ENCODE measurements at regions not wholly inside any gene's neighbourhood (a gene's known extent, or its start where the extent isn't known, plus 50 kb on each side); places are given as distances from the start of the nearest gene placed in this dataset.

GRCh38 chr2:7809640-7810039 is 872.2 kb upstream of the ID2 start:
- H3K27me3 ChIP-seq (ENCODE audit: control insufficient read depth in 2 of 2, insufficient read depth in 1 of 2, low read length in 1 of 2) = no peaks in the 10 kb centered on the region
- no peaks in the 10 kb centered on the region for H3K9me3 ChIP-seq (ENCODE audit: control insufficient read depth in 2 of 2, insufficient read depth in 1 of 2, low read length in 1 of 2)
- WGBS = 94% methylated on average over 3 of the region's 3 CpGs
- H3K36me3 ChIP-seq (ENCODE audit: control insufficient read depth in 2 of 2, insufficient read depth in 2 of 2, low read length in 1 of 2) = no peaks in the 10 kb centered on the region
- H3K27ac ChIP-seq (ENCODE audit: low read depth in 1 of 2, low read length in 1 of 2) = no peak overlapping the region
- DNase-seq (ENCODE audit: low read depth in 6 of 9, low spot score in 9 of 9) = no peak
- H3K4me3 ChIP-seq (ENCODE audit: low read length in 2 of 2) = no peak overlapping the region
- H3K4me1 ChIP-seq (ENCODE audit: control insufficient read depth in 2 of 2, insufficient read depth in 2 of 2, low read length in 2 of 2) = no peaks in the 10 kb centered on the region

GRCh38 chr2:7811073-7811472 is 870.8 kb upstream of the ID2 start:
- Histone ChIP-seq H3K4me1 (ENCODE audit: control insufficient read depth in 2 of 2, insufficient read depth in 2 of 2, low read length in 2 of 2) (no peaks in the 10 kb centered on the region), H3K36me3 (ENCODE audit: control insufficient read depth in 2 of 2, insufficient read depth in 2 of 2, low read length in 1 of 2) (no peaks in the 10 kb centered on the region), H3K9me3 (ENCODE audit: control insufficient read depth in 2 of 2, insufficient read depth in 1 of 2, low read length in 1 of 2) (no peaks in the 10 kb centered on the region), H3K4me3 (ENCODE audit: low read length in 2 of 2) (no peak overlapping the region), H3K27ac (ENCODE audit: low read depth in 1 of 2, low read length in 1 of 2) (no peak overlapping the region), H3K27me3 (ENCODE audit: control insufficient read depth in 2 of 2, insufficient read depth in 1 of 2, low read length in 1 of 2) (no peaks in the 10 kb centered on the region)
- WGBS = 97% methylated on average over 3 of the region's 3 CpGs
- DNase-seq (ENCODE audit: low read depth in 6 of 9, low spot score in 9 of 9) = no peak

GRCh38 chr2:7812231-7812995 is 869.4 kb upstream of the ID2 start:
- no peaks in the 10 kb centered on the region for H3K27me3 ChIP-seq (ENCODE audit: control insufficient read depth in 2 of 2, insufficient read depth in 1 of 2, low read length in 1 of 2)
- DNase-seq (ENCODE audit: low read depth in 6 of 9, low spot score in 9 of 9) = no peak
- H3K9me3 ChIP-seq (ENCODE audit: control insufficient read depth in 2 of 2, insufficient read depth in 1 of 2, low read length in 1 of 2) = no peaks in the 10 kb centered on the region
- H3K4me3 ChIP-seq (ENCODE audit: low read length in 2 of 2) = no peak overlapping the region
- no peaks in the 10 kb centered on the region for H3K36me3 ChIP-seq (ENCODE audit: control insufficient read depth in 2 of 2, insufficient read depth in 2 of 2, low read length in 1 of 2)
- H3K27ac ChIP-seq (ENCODE audit: low read depth in 1 of 2, low read length in 1 of 2) = no peak overlapping the region
- 98% methylated on average over 2 of the region's 2 CpGs for WGBS
- H3K4me1 ChIP-seq (ENCODE audit: control insufficient read depth in 2 of 2, insufficient read depth in 2 of 2, low read length in 2 of 2) = no peaks in the 10 kb centered on the region

- H3K4me1 ChIP-seq (ENCODE audit: control insufficient read depth in 2 of 2, insufficient read depth in 2 of 2, low read length in 2 of 2) = no peaks in the 10 kb centered on the region
- no peak for DNase-seq (ENCODE audit: low read depth in 6 of 9, low spot score in 9 of 9)
- H3K27ac ChIP-seq (ENCODE audit: low read depth in 1 of 2, low read length in 1 of 2) = no peak overlapping the region
- no peaks in the 10 kb centered on the region for H3K9me3 ChIP-seq (ENCODE audit: control insufficient read depth in 2 of 2, insufficient read depth in 1 of 2, low read length in 1 of 2)
- WGBS = 97% methylated on average over 9 of the region's 9 CpGs
- no peaks in the 10 kb centered on the region for H3K36me3 ChIP-seq (ENCODE audit: control insufficient read depth in 2 of 2, insufficient read depth in 2 of 2, low read length in 1 of 2)
- H3K27me3 ChIP-seq (ENCODE audit: control insufficient read depth in 2 of 2, insufficient read depth in 1 of 2, low read length in 1 of 2) = no peaks in the 10 kb centered on the region
- H3K4me3 ChIP-seq (ENCODE audit: low read length in 2 of 2) = no peak overlapping the region
These were observed 868.1 kb upstream of the ID2 start for GRCh38 chr2:7813541-7814292.

GRCh38 chr2:7815726-7816125 is 866.1 kb upstream of the ID2 start:
- no peak overlapping the region for H3K27ac ChIP-seq (ENCODE audit: low read depth in 1 of 2, low read length in 1 of 2)
- WGBS = 95% methylated on average over 3 of the region's 3 CpGs
- no peaks in the 10 kb centered on the region for H3K4me1 ChIP-seq (ENCODE audit: control insufficient read depth in 2 of 2, insufficient read depth in 2 of 2, low read length in 2 of 2)
- no peaks in the 10 kb centered on the region for H3K27me3 ChIP-seq (ENCODE audit: control insufficient read depth in 2 of 2, insufficient read depth in 1 of 2, low read length in 1 of 2)
- no peaks in the 10 kb centered on the region for H3K9me3 ChIP-seq (ENCODE audit: control insufficient read depth in 2 of 2, insufficient read depth in 1 of 2, low read length in 1 of 2)
- DNase-seq (ENCODE audit: low read depth in 6 of 9, low spot score in 9 of 9) = no peak
- H3K4me3 ChIP-seq (ENCODE audit: low read length in 2 of 2) = no peak overlapping the region
- no peaks in the 10 kb centered on the region for H3K36me3 ChIP-seq (ENCODE audit: control insufficient read depth in 2 of 2, insufficient read depth in 2 of 2, low read length in 1 of 2)

- Histone ChIP-seq H3K9me3 (ENCODE audit: control insufficient read depth in 2 of 2, insufficient read depth in 1 of 2, low read length in 1 of 2) (no peaks in the 10 kb centered on the region), H3K4me1 (ENCODE audit: control insufficient read depth in 2 of 2, insufficient read depth in 2 of 2, low read length in 2 of 2) (no peaks in the 10 kb centered on the region), H3K4me3 (ENCODE audit: low read length in 2 of 2) (no peak overlapping the region), H3K36me3 (ENCODE audit: control insufficient read depth in 2 of 2, insufficient read depth in 2 of 2, low read length in 1 of 2) (no peaks in the 10 kb centered on the region), H3K27ac (ENCODE audit: low read depth in 1 of 2, low read length in 1 of 2) (no peak overlapping the region), H3K27me3 (ENCODE audit: control insufficient read depth in 2 of 2, insufficient read depth in 1 of 2, low read length in 1 of 2) (no peaks in the 10 kb centered on the region)
- 97% methylated on average over 7 of the region's 7 CpGs for whole genome bisulfite sequencing
- DNase-seq (ENCODE audit: low read depth in 6 of 9, low spot score in 9 of 9) = no peak
These were observed 865.6 kb upstream of the ID2 start for GRCh38 chr2:7816233-7816632.

- H3K9me3 ChIP-seq (ENCODE audit: control insufficient read depth in 2 of 2, insufficient read depth in 1 of 2, low read length in 1 of 2) = no peaks in the 10 kb centered on the region
- no peaks in the 10 kb centered on the region for H3K4me1 ChIP-seq (ENCODE audit: control insufficient read depth in 2 of 2, insufficient read depth in 2 of 2, low read length in 2 of 2)
- no peaks in the 10 kb centered on the region for H3K36me3 ChIP-seq (ENCODE audit: control insufficient read depth in 2 of 2, insufficient read depth in 2 of 2, low read length in 1 of 2)
- no peak overlapping the region for H3K27ac ChIP-seq (ENCODE audit: low read depth in 1 of 2, low read length in 1 of 2)
- no peak overlapping the region for H3K4me3 ChIP-seq (ENCODE audit: low read length in 2 of 2)
- 97% methylated on average over 2 of the region's 2 CpGs for WGBS
- DNase-seq (ENCODE audit: low read depth in 6 of 9, low spot score in 9 of 9) = no peak
- H3K27me3 ChIP-seq (ENCODE audit: control insufficient read depth in 2 of 2, insufficient read depth in 1 of 2, low read length in 1 of 2) = no peaks in the 10 kb centered on the region
These were observed 864.9 kb upstream of the ID2 start for GRCh38 chr2:7816944-7817343.

GRCh38 chr2:7819316-7819715 is 862.5 kb upstream of the ID2 start:
- Histone ChIP-seq H3K4me3 (ENCODE audit: low read length in 2 of 2) (no peak overlapping the region), H3K9me3 (ENCODE audit: control insufficient read depth in 2 of 2, insufficient read depth in 1 of 2, low read length in 1 of 2) (no peaks in the 10 kb centered on the region), H3K27ac (ENCODE audit: low read depth in 1 of 2, low read length in 1 of 2) (no peak overlapping the region), H3K36me3 (ENCODE audit: control insufficient read depth in 2 of 2, insufficient read depth in 2 of 2, low read length in 1 of 2) (no peaks in the 10 kb centered on the region), H3K27me3 (ENCODE audit: control insufficient read depth in 2 of 2, insufficient read depth in 1 of 2, low read length in 1 of 2) (no peaks in the 10 kb centered on the region), H3K4me1 (ENCODE audit: control insufficient read depth in 2 of 2, insufficient read depth in 2 of 2, low read length in 2 of 2) (no peaks in the 10 kb centered on the region)
- no peak for DNase-seq (ENCODE audit: low read depth in 6 of 9, low spot score in 9 of 9)
- 96% methylated on average over 5 of the region's 5 CpGs for WGBS

- Histone ChIP-seq H3K4me1 (ENCODE audit: control insufficient read depth in 2 of 2, insufficient read depth in 2 of 2, low read length in 2 of 2) (no peaks in the 10 kb centered on the region), H3K27me3 (ENCODE audit: control insufficient read depth in 2 of 2, insufficient read depth in 1 of 2, low read length in 1 of 2) (no peaks in the 10 kb centered on the region), H3K36me3 (ENCODE audit: control insufficient read depth in 2 of 2, insufficient read depth in 2 of 2, low read length in 1 of 2) (no peaks in the 10 kb centered on the region), H3K9me3 (ENCODE audit: control insufficient read depth in 2 of 2, insufficient read depth in 1 of 2, low read length in 1 of 2) (no peaks in the 10 kb centered on the region), H3K4me3 (ENCODE audit: low read length in 2 of 2) (no peak overlapping the region), H3K27ac (ENCODE audit: low read depth in 1 of 2, low read length in 1 of 2) (no peak overlapping the region)
- DNase-seq (ENCODE audit: low read depth in 6 of 9, low spot score in 9 of 9) = no peak
- 97% methylated on average over 4 of the region's 4 CpGs for WGBS
These were observed 862.0 kb upstream of the ID2 start for GRCh38 chr2:7819850-7820249.
